HG03039 (cell line): ENCODE measurements at regions not wholly inside any gene's neighbourhood (a gene's known extent, or its start where the extent isn't known, plus 50 kb on each side); places are given as distances from the start of the nearest gene placed in this dataset.

Experiments
- ATAC-seq: cut with Tn5 transposase; IDR thresholded peaks from one replicate; pipeline ENCODE4 v1.9.1; 2021; ENCODE audit warnings: mild to moderate bottlenecking, moderate library complexity; ENCODE audit not compliant: unreplicated experiment

- ATAC-seq: no peak
Observed at GRCh38 chr4:10207116-10207515, 90.5 kb upstream of the WDR1 start.

- ATAC-seq: no peak
Observed at GRCh38 chr4:10205223-10205622, 88.6 kb upstream of the WDR1 start.

GRCh38 chr4:10204401-10205058, 87.9 kb upstream of the WDR1 start:
- no peak for ATAC-seq

GRCh38 chr4:10203851-10204250, 87.3 kb upstream of the WDR1 start:
- ATAC-seq: no peak

GRCh38 chr4:10201381-10202223, 85.0 kb upstream of the WDR1 start:
- no peak for ATAC-seq

GRCh38 chr4:10200869-10201268, 84.3 kb upstream of the WDR1 start:
- ATAC-seq: no peak

- no peak for ATAC-seq
Observed at GRCh38 chr4:10198365-10198764, 81.8 kb upstream of the WDR1 start.

GRCh38 chr4:10197952-10198351, 81.4 kb upstream of the WDR1 start:
- no peak for ATAC-seq

- ATAC-seq: no peak
Observed at GRCh38 chr4:10196191-10196590, 79.6 kb upstream of the WDR1 start.

GRCh38 chr4:10192331-10192730, 75.7 kb upstream of the WDR1 start:
- ATAC-seq: no peak

- no peak for ATAC-seq
Observed at GRCh38 chr4:10188400-10189004, 71.9 kb upstream of the WDR1 start.

- no peak for ATAC-seq
Observed at GRCh38 chr4:10186228-10187214, 69.9 kb upstream of the WDR1 start.

- no peak for ATAC-seq
Observed at GRCh38 chr4:10185518-10186227, 69.1 kb upstream of the WDR1 start.

- ATAC-seq: no peak
Observed at GRCh38 chr4:10184501-10184938, 67.9 kb upstream of the WDR1 start.

GRCh38 chr4:10184041-10184440, 67.4 kb upstream of the WDR1 start:
- ATAC-seq: no peak

GRCh38 chr4:10183462-10183861, 66.9 kb upstream of the WDR1 start:
- ATAC-seq: no peak

- ATAC-seq: no peak
Observed at GRCh38 chr4:10182446-10183424, 66.1 kb upstream of the WDR1 start.

GRCh38 chr4:10181745-10182445, 65.3 kb upstream of the WDR1 start:
- ATAC-seq: no peak
